Activated CD4-positive, alpha-beta T cell treated with anti-CD3 and anti-CD28 coated beads for 36 hours (primary cell): ENCODE measurements at regions not wholly inside any gene's neighbourhood (a gene's known extent, or its start where the extent isn't known, plus 50 kb on each side); places are given as distances from the start of the nearest gene placed in this dataset.

Experiments
- ATAC-seq: fragments of 200-7000 bp; cut with Tn5 transposase; one replicate; pipeline ENCODE4 v1.10.0; 2021; ENCODE audit warnings: mild to moderate bottlenecking, moderate library complexity
- CTCF ChIA-PET: fragments of 350-600 bp; sonication (Branson Sonifier 250); formaldehyde crosslinking; loops from one replicate; lab custom pipeline; 2021; ENCODE audit warnings: antibody characterized with exemption; lab: Charles Lee
- POLR2A ChIA-PET: fragments of 350-600 bp; sonication (Branson Sonifier 250); formaldehyde crosslinking; loops from one replicate; lab custom pipeline; 2021; ENCODE audit warnings: antibody characterized with exemption, inconsistent platforms; lab: Charles Lee
- DNase-seq: peaks from one replicate; pipeline ENCODE4 v3.0.0-alpha.2; 2020
- H3K27ac Mint-ChIP-seq: one replicate; pipeline ENCODE4 v1.8.0; 2021; ENCODE audit warnings: mixed read lengths
- H3K27me3 Mint-ChIP-seq: one replicate; pipeline ENCODE4 v1.8.0; 2021; ENCODE audit warnings: mixed read lengths
- H3K36me3 Mint-ChIP-seq: one replicate; pipeline ENCODE4 v1.8.0; 2021; ENCODE audit warnings: low read depth, mixed read lengths
- H3K4me1 Mint-ChIP-seq: one replicate; pipeline ENCODE4 v1.8.0; 2021; ENCODE audit warnings: mixed read lengths
- H3K4me3 Mint-ChIP-seq: one replicate; pipeline ENCODE4 v1.8.0; 2021; ENCODE audit warnings: mild to moderate bottlenecking, moderate library complexity, mixed read lengths
- H3K9me3 Mint-ChIP-seq: one replicate; pipeline ENCODE4 v1.8.0; 2021; ENCODE audit warnings: low read depth, mixed read lengths
- intact Hi-C, 2 experiments: fragments of 100-400 bp; cut with DNase I in 1 of 2; cut with micrococcal nuclease in 1 of 2; formaldehyde crosslinking; loops; one replicate each; pipeline versions ENCODE4 v1.14.2 to v1.15.1; 2022 to 2024; cut with DNase I, micrococcal nuclease

GRCh38 chr5:125865166-125865815 is 557.9 kb upstream of the GRAMD2B start:
- H3K36me3 Mint-ChIP-seq = no peaks in the 10 kb centered on the region
- no peak for ATAC-seq
- no peak for DNase-seq
- no peaks in the 10 kb centered on the region for H3K4me1 Mint-ChIP-seq
- no peak overlapping the region for H3K4me3 Mint-ChIP-seq
- intact Hi-C loops = no loop called here
- no peak overlapping the region for H3K27ac Mint-ChIP-seq
- CTCF ChIA-PET = no interaction called here
- H3K9me3 Mint-ChIP-seq = peaks cover 11% of the 10 kb centered on the region
- POLR2A ChIA-PET = no interaction called here
- H3K27me3 Mint-ChIP-seq = no peaks in the 10 kb centered on the region

GRCh38 chr5:125868036-125868435 is 555.2 kb upstream of the GRAMD2B start:
- ATAC-seq (no peak), DNase-seq (no peak)
- intact Hi-C loops = no loop called here
- Mint-ChIP-seq H3K27ac (no peak overlapping the region), H3K27me3 (no peaks in the 10 kb centered on the region), H3K4me1 (no peaks in the 10 kb centered on the region), H3K9me3 (peaks cover 3% of the 10 kb centered on the region), H3K4me3 (no peak overlapping the region), H3K36me3 (no peaks in the 10 kb centered on the region)
- CTCF ChIA-PET = no interaction called here
- POLR2A ChIA-PET = no interaction called here

- Mint-ChIP-seq H3K4me3 (no peak overlapping the region), H3K27ac (no peak overlapping the region), H3K27me3 (no peaks in the 10 kb centered on the region), H3K36me3 (no peaks in the 10 kb centered on the region), H3K9me3 (peaks cover 3% of the 10 kb centered on the region), H3K4me1 (no peaks in the 10 kb centered on the region)
- POLR2A ChIA-PET = no interaction called here
- ATAC-seq (no peak), DNase-seq (no peak)
- CTCF ChIA-PET = no interaction called here
- intact Hi-C loops = no loop called here
These were observed 553.0 kb upstream of the GRAMD2B start for GRCh38 chr5:125870256-125870655.

GRCh38 chr5:125874057-125874456 is 549.2 kb upstream of the GRAMD2B start:
- Mint-ChIP-seq H3K36me3 (no peaks in the 10 kb centered on the region), H3K27ac (no peak overlapping the region), H3K27me3 (no peaks in the 10 kb centered on the region), H3K4me3 (no peak overlapping the region), H3K9me3 (peaks cover 2% of the 10 kb centered on the region), H3K4me1 (no peaks in the 10 kb centered on the region)
- DNase-seq = no peak
- intact Hi-C loops = no loop called here
- ChIA-PET CTCF (no interaction called here), POLR2A (no interaction called here)
- no peak for ATAC-seq

- H3K4me3 Mint-ChIP-seq = no peak overlapping the region
- intact Hi-C loops = no loop called here
- H3K27me3 Mint-ChIP-seq = no peaks in the 10 kb centered on the region
- peaks cover 2% of the 10 kb centered on the region for H3K9me3 Mint-ChIP-seq
- H3K36me3 Mint-ChIP-seq = no peaks in the 10 kb centered on the region
- H3K27ac Mint-ChIP-seq = no peak overlapping the region
- POLR2A ChIA-PET = no interaction called here
- DNase-seq = no peak
- CTCF ChIA-PET = no interaction called here
- ATAC-seq = no peak
- no peaks in the 10 kb centered on the region for H3K4me1 Mint-ChIP-seq
These were observed 548.5 kb upstream of the GRAMD2B start for GRCh38 chr5:125874717-125875116.

DNA sequence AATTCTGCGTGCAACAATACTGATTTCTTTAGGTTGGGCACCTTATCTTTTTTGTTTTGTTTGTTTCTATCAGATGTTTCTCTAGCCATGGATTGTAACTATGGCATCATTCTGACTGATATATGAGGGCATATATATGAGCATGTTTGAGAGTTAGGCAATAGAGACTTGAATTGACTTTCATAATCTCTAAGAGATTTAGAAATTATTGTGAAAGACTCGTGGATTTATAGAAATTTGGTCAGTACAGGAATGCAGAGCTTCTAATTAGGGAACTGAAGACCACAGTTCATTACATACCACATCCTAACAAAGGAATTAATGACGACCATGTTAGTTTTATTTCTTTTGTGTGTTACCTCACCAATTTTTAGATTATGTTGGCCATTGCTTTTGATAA is 546.0 kb upstream of the GRAMD2B start:
- ChIA-PET POLR2A (no interaction called here), CTCF (no interaction called here)
- Mint-ChIP-seq H3K27ac (no peak overlapping the region), H3K9me3 (peaks cover 2% of the 10 kb centered on the region), H3K27me3 (no peaks in the 10 kb centered on the region), H3K36me3 (no peaks in the 10 kb centered on the region), H3K4me1 (no peaks in the 10 kb centered on the region), H3K4me3 (no peak overlapping the region)
- no peak for DNase-seq
- no peak for ATAC-seq
- intact Hi-C loops = no loop called here

DNA sequence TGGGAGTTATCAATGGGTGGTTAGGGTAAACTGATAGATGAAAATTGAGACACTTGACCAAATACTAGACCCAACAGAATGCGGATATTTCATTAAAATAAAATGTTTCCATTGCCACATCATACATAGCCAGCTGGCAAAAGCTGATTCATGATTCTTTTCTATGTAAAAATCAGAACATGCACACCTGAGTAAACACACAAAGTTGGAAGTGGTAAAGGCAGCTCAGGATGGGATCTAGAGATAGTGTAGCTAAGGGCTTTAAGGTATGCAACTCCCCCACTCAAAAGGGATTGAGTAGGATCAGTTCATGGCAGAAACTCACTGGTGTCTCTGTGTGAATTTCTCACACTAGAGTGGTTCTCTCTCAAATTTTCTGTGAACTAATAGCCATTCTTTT is 541.1 kb upstream of the GRAMD2B start:
- DNase-seq = no peak
- Mint-ChIP-seq H3K9me3 (peaks cover 4% of the 10 kb centered on the region), H3K4me3 (no peak overlapping the region), H3K36me3 (no peaks in the 10 kb centered on the region), H3K27ac (no peak overlapping the region), H3K4me1 (no peaks in the 10 kb centered on the region), H3K27me3 (no peaks in the 10 kb centered on the region)
- CTCF ChIA-PET = no interaction called here
- ATAC-seq = no peak
- intact Hi-C loops = no loop called here
- POLR2A ChIA-PET = no interaction called here

DNA sequence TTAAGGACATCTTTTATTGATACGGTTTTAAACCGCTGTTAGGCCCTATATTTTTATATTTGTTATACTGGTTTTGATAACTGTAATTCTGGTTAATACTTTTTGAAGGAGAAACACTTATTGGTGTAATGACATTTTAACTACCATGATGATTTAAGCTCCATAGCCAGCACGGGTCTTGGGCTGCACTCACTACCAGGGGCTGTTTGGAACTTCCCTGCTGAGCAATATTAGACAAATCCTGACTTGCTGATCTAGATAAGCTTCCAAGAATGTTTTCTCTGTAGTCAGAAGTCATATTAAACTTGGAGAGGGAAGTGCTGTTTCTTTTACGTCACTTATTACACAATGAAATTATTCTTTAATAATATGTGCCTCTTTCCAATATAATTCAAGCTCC is 540.0 kb upstream of the GRAMD2B start:
- CTCF ChIA-PET = no interaction called here
- no peaks in the 10 kb centered on the region for H3K4me1 Mint-ChIP-seq

GRCh38 chr5:125888358-125888757 is 534.9 kb upstream of the GRAMD2B start:
- Mint-ChIP-seq H3K4me1 (no peaks in the 10 kb centered on the region), H3K27me3 (no peaks in the 10 kb centered on the region), H3K27ac (no peak overlapping the region), H3K9me3 (peaks cover 12% of the 10 kb centered on the region), H3K36me3 (no peaks in the 10 kb centered on the region), H3K4me3 (no peak overlapping the region)
- CTCF ChIA-PET = no interaction called here
- DNase-seq (no peak), ATAC-seq (no peak)
- POLR2A ChIA-PET = no interaction called here
- intact Hi-C loops = no loop called here

More for the DNA sequence above, 540.0 kb upstream of the GRAMD2B start:
- POLR2A ChIA-PET = no interaction called here
- peaks cover 5% of the 10 kb centered on the region for H3K9me3 Mint-ChIP-seq
- no peak overlapping the region for H3K27ac Mint-ChIP-seq
- no peak overlapping the region for H3K4me3 Mint-ChIP-seq
- H3K36me3 Mint-ChIP-seq = no peaks in the 10 kb centered on the region
- DNase-seq (no peak), ATAC-seq (no peak)
- no peaks in the 10 kb centered on the region for H3K27me3 Mint-ChIP-seq
- intact Hi-C loops = no loop called here

- no peaks in the 10 kb centered on the region for H3K27me3 Mint-ChIP-seq
- intact Hi-C loops = no loop called here
- ChIA-PET POLR2A (no interaction called here), CTCF (no interaction called here)
- H3K9me3 Mint-ChIP-seq = peaks cover 9% of the 10 kb centered on the region
- no peaks in the 10 kb centered on the region for H3K36me3 Mint-ChIP-seq
- H3K4me3 Mint-ChIP-seq = no peak overlapping the region
- H3K4me1 Mint-ChIP-seq = no peaks in the 10 kb centered on the region
- H3K27ac Mint-ChIP-seq = no peak overlapping the region
- DNase-seq (no peak), ATAC-seq (no peak)
These were observed 532.7 kb upstream of the GRAMD2B start for GRCh38 chr5:125890511-125890931.

- Mint-ChIP-seq H3K36me3 (no peaks in the 10 kb centered on the region), H3K27me3 (no peaks in the 10 kb centered on the region), H3K9me3 (peaks cover 9% of the 10 kb centered on the region), H3K4me3 (no peak overlapping the region), H3K27ac (no peak overlapping the region), H3K4me1 (no peaks in the 10 kb centered on the region)
- intact Hi-C loops = no loop called here
- no peak for ATAC-seq
- ChIA-PET CTCF (no interaction called here), POLR2A (no interaction called here)
- no peak for DNase-seq
These were observed 532.0 kb upstream of the GRAMD2B start for GRCh38 chr5:125891061-125891725.

GRCh38 chr5:125894383-125894782 is 528.8 kb upstream of the GRAMD2B start:
- no peaks in the 10 kb centered on the region for H3K4me1 Mint-ChIP-seq
- H3K9me3 Mint-ChIP-seq = peaks cover 8% of the 10 kb centered on the region
- no peak overlapping the region for H3K27ac Mint-ChIP-seq
- ChIA-PET POLR2A (no interaction called here), CTCF (no interaction called here)
- DNase-seq (no peak), ATAC-seq (no peak)
- no peaks in the 10 kb centered on the region for H3K27me3 Mint-ChIP-seq
- intact Hi-C loops = no loop called here
- H3K4me3 Mint-ChIP-seq = no peak overlapping the region
- no peaks in the 10 kb centered on the region for H3K36me3 Mint-ChIP-seq
